Heart left ventricle (tissue), 13 donors: ENCODE measurements at regions not wholly inside any gene's neighbourhood (a gene's known extent, or its start where the extent isn't known, plus 50 kb on each side); places are given as distances from the start of the nearest gene placed in this dataset.

ENCODE experiments used
- CTCF ChIP-seq, 12 donors: fragments of 200-600 bp; sonication (generic) in 4 of 12; IDR thresholded peaks; one replicate each; pipeline versions ENCODE4 v1.5.0 to v1.8.0; 2018 to 2022; ENCODE audit warnings: antibody characterized with exemption in 12 of 12, mild to moderate bottlenecking in 5 of 12
- POLR2A ChIP-seq, 2 donors: fragments of 450-650 bp; IDR thresholded peaks; one replicate each; pipeline ENCODE4 v1.6.1; 2017; ENCODE audit warnings: antibody characterized with exemption in 2 of 2, mild to moderate bottlenecking in 2 of 2, moderate library complexity in 2 of 2
- donor health status: ischemic (EF 13 %, LVEDD 7.1; RV severe dilation, severe dysfunction).
- donor health status: DM: no; HTN: yes; CAD: no.
- donor health status: DM: no; HTN: no; CAD: no.
- donor health status: ischemic (EF 25% LVEDD 6.9; RV normal size, moderate dysfunction).
- donor health status: ischemic (EF 25% LVEDD 5.7; RV mildly dilated, moderate dysfunction).
- donor health status: ischemic (EF 35%, LVEDD 5.7; RV mildly dilated, moderate dysfunction).
- donor health status: nonischemic (EF 11% LVEDD 7.7; RV severe dilation, severe dysfunction).
- donor health status: DM: yes; HTN: yes; CAD: no.
- donor health status: PGD.
- donor health status: ischemic (EF 29% LVEDD 5.4; RV normal size, mild dysfunction).
- donor health status: nonischemic (EF 23%, LVEDD 6.1; RV moderate dilation, normal function).

DNA sequence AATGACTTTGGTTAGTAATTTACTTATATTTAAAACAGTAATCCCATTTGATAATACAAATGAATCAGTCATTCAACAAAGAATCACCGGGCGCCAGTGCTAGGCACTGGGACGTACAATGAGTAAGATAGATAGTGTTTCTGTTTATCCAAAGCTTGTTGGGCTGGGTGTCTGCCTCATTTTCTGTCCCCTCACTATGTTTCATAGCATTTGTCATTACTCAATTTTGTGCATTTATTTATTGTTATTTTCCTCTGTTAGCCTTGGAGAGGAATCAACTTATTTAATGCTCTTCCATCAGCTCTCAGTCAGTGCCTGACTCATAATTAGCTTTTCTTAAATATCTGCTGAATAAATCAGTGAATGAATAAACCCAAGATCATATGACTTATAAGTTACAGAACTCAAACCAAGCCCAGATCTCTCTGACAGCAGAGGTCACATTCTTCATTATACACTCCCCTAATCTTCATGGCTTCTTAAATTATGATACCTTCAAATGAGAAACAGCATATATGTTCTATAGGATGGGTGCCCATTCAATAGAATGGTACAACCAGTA is 86.2 kb downstream of the TSPAN8 start:
- TF ChIP-seq CTCF (IDR thresholded peaks at IDR 0.05) = no peak
- TF ChIP-seq POLR2A (IDR thresholded peaks at IDR 0.05) = no peak
